ENCODE measurements at regions not wholly inside any gene's neighbourhood (a gene's known extent, or its start where the extent isn't known, plus 50 kb on each side); places are given as distances from the start of the nearest gene placed in this dataset.
A peak's percentile ranks its signal among the peaks of the same experiment; 100 is the strongest.
"Not testable (repeated sequence)": the region's sequence is repeated elsewhere in the genome, so short reads cannot be mapped to it uniquely, and the experiment has no call there.

DNA sequence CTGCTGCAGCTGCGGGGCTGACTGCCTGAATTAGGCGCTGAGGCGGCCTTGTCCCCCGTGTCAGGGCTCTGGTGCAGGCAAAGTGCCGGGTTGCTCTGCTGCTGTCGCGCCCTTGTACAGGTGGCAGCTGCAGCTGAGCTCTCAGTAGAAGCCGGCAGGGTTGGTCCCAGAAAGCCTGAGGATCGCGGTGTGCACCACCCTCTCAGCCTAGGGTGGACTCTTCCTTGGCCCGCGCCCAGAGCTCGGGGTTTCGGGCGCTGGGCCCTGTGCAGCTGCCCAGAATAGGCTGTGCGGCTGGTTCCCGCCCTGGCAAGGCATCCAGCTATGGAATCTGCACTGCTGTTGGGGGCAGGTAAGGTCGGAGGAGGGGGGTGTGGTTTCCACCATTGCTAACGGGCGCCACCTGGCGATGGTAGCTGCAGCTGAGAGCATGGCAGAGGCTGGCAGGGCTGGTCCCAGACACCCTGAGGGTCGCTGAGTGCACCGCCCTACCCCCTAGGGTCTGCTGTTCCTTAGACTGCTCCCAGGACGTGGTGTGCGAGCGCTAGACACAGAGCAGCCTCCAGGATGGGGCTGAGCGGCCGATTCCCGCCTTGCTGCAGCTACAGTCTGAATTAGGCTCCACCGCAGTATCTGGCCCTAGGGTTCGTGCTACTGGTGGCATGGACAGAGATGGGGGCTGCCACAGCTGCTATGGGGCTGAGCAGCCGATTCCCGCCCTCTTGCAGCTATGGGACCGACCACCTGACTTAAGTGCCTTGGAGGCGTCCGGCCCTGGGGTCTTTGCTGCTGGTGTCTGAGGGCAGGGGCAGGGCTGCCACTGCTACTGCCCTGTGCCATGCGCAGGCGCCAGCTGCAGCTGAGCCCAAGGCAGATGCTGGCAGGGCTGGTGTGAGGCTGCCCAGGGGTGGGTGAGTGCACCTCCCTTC, 145.0 kb downstream of the CCDC74A start:
- not testable (repeated sequence) for H4K20me1 ChIP-seq (ENCODE audit: insufficient read depth, low read length); H3K36me3 ChIP-seq (ENCODE audit: insufficient read depth, low read length); H3K79me2 ChIP-seq (ENCODE audit: insufficient read depth, low read depth, low read length); H3K9me2 ChIP-seq (ENCODE audit: insufficient read depth, low read length); H3K9me3 ChIP-seq (ENCODE audit: low read length); BruUV-seq (replicated peaks)
- intact Hi-C loops (cut with micrococcal nuclease; ENCODE audit: unreplicated experiment), result loop anchor here (1.0 to 10.0 kb wide), 6 partner anchors 38 to 518 kb away; partner anchors contain the start of genes CCDC74A and MZT2A
- peak overlapping the region; percentile 62 for H3K4me3 ChIP-seq (ENCODE audit: low read depth, low read length, poor library complexity, severe bottlenecking)
- H2AFZ ChIP-seq (ENCODE audit: low read length), result peak overlapping the region; percentile 72; the same call in 1 of the 2 replicates
- H3K4me1 ChIP-seq (ENCODE audit: insufficient read depth, low read length, poor library complexity, severe bottlenecking), result peaks cover 46% of the 10 kb centered on the region
- H3K27ac ChIP-seq (ENCODE audit: low read depth, low read length, poor library complexity, severe bottlenecking), result peak overlapping the region; percentile 61
- H3K4me2 ChIP-seq (ENCODE audit: low read length), result peak overlapping the region; percentile 71
- DNase-seq (ENCODE audit: low spot score), result peak; percentile 85
- TF ChIP-seq, protein P1, sequence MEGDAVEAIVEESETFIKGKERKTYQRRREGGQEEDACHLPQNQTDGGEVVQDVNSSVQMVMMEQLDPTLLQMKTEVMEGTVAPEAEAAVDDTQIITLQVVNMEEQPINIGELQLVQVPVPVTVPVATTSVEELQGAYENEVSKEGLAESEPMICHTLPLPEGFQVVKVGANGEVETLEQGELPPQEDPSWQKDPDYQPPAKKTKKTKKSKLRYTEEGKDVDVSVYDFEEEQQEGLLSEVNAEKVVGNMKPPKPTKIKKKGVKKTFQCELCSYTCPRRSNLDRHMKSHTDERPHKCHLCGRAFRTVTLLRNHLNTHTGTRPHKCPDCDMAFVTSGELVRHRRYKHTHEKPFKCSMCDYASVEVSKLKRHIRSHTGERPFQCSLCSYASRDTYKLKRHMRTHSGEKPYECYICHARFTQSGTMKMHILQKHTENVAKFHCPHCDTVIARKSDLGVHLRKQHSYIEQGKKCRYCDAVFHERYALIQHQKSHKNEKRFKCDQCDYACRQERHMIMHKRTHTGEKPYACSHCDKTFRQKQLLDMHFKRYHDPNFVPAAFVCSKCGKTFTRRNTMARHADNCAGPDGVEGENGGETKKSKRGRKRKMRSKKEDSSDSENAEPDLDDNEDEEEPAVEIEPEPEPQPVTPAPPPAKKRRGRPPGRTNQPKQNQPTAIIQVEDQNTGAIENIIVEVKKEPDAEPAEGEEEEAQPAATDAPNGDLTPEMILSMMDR (conservative IDR thresholded peaks at IDR 0.05; ENCODE audit: low read length), result peak; percentile 80
- POLR2A ChIA-PET, result interaction anchor here (0.8 to 2.7 kb wide), 4 partner anchors 10 to 180 kb away, joined by 3 to 13 read pairs (median 4); no protein-coding TSS in a partner anchor
- CTCF ChIA-PET (ENCODE audit: unreplicated experiment), result interaction anchor here (0.6 to 1.6 kb wide), 11 partner anchors 10 to 757 kb away, joined by 3 to 11 read pairs (median 4); partner anchors contain the start of gene MZT2A

DNA sequence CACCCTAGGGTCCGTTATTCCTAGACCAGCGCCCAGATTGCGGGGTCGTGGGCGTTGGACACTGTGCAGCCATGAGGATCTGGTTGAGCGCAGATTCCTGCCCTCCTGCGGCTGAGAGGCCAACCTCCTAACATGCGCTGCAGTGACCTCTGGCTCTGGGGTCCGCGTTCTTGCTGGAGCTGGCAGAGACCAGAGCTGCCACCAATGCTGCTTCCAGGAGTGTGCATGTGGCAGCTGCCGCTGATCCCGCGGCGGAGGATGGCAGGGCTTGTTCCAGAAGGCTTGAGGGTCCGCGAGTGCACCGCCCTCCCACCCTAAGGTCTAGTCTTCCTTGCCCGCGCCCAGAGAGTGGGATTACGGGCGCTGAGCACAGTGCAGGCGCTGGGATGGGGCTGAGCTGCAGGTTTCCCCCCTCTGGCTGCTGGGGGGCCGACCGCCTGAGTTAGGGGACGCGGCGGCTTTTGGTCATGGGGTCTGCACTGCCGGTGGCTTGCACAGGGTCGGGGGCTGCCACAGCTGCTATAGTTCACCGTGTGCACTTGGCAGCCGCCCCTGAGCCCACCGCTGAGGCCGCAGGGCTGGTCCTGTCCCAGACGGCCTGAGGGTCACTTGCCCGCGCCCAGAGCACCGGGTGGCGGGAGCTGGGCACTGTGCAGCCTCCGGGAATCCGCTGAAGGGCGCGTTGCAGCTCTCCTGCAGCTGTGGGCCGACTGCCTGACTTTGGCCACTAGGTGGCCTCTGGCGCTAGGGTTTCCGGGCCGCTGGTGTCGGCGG, 145.9 kb downstream of the CCDC74A start:
- no TSS peak for BruUV-seq (replicated peaks)
- H3K4me2 ChIP-seq (ENCODE audit: low read length), result peak overlapping the region; percentile 71
- H3K4me3 ChIP-seq (ENCODE audit: low read depth, low read length, poor library complexity, severe bottlenecking), result peak overlapping the region; percentile 62
- no peak overlapping the region for H3K27ac ChIP-seq (ENCODE audit: low read depth, low read length, poor library complexity, severe bottlenecking)
- CTCF ChIA-PET (ENCODE audit: unreplicated experiment), result interaction anchor here (1.0 to 1.1 kb wide), 2 partner anchors 9 to 181 kb away, joined by 3 read pairs; no protein-coding TSS in a partner anchor
- H4K20me1 ChIP-seq (ENCODE audit: insufficient read depth, low read length), result no peaks in the 10 kb centered on the region
- peak overlapping the region; percentile 72; the same call in 1 of the 2 replicates for H2AFZ ChIP-seq (ENCODE audit: low read length)
- H3K4me1 ChIP-seq (ENCODE audit: insufficient read depth, low read length, poor library complexity, severe bottlenecking), result peaks cover 37% of the 10 kb centered on the region
- intact Hi-C loops (cut with micrococcal nuclease; ENCODE audit: unreplicated experiment), result loop anchor here (1.0 to 10.0 kb wide), 4 partner anchors 89 to 473 kb away; partner anchors contain the start of gene CCDC74A
- peak; percentile 81 for DNase-seq (ENCODE audit: low spot score)
- no peaks in the 10 kb centered on the region for H3K9me2 ChIP-seq (ENCODE audit: insufficient read depth, low read length)
- no peaks in the 10 kb centered on the region; the same call in 1 of the 2 replicates for H3K9me3 ChIP-seq (ENCODE audit: low read length)
- no peaks in the 10 kb centered on the region for H3K79me2 ChIP-seq (ENCODE audit: insufficient read depth, low read depth, low read length)
- no peak for TF ChIP-seq EZH2phosphoT487 (IDR thresholded peaks at IDR 0.05; ENCODE audit: borderline replicate concordance, low read depth, low read length)
- TF ChIP-seq, protein P1 (conservative IDR thresholded peaks at IDR 0.05; ENCODE audit: low read length), result peak; percentile 81
- H3K36me3 ChIP-seq (ENCODE audit: insufficient read depth, low read length), result no peaks in the 10 kb centered on the region; the same call in 1 of the 2 replicates
- POLR2A ChIA-PET, result interaction anchor here (2.7 kb wide), 1 partner anchor 9 kb away, joined by 13 read pairs; no protein-coding TSS in a partner anchor
